Hippocampal formation (tissue), 2 donors: ENCODE measurements at regions not wholly inside any gene's neighbourhood (a gene's known extent, or its start where the extent isn't known, plus 50 kb on each side); places are given as distances from the start of the nearest gene placed in this dataset.
"Not testable (repeated sequence)": the region's sequence is repeated elsewhere in the genome, so short reads cannot be mapped to it uniquely, and the experiment has no call there.

Experiments
- DNase-seq, 2 donors: peaks; one replicate each; lab custom pipeline; 2025; lab: John Stamatoyannopoulos, UW

GRCh38 chr1:174105086-174105485 is 54.2 kb upstream of the RABGAP1L start:
- no peak for DNase-seq

- no peak for DNase-seq
Observed at GRCh38 chr1:174103766-174104165, 55.6 kb upstream of the RABGAP1L start.

GRCh38 chr1:174101976-174102375 is 57.3 kb upstream of the RABGAP1L start:
- DNase-seq, result not testable (repeated sequence)

GRCh38 chr1:174097426-174097825 is 61.9 kb upstream of the RABGAP1L start:
- DNase-seq, result no peak

GRCh38 chr1:174093789-174094188 is 65.5 kb upstream of the RABGAP1L start:
- DNase-seq, result not testable (repeated sequence)

GRCh38 chr1:174090471-174090870 is 68.3 kb upstream of the RC3H1 start:
- DNase-seq, result no peak

GRCh38 chr1:174080819-174081218 is 58.7 kb upstream of the RC3H1 start:
- no peak for DNase-seq

- DNase-seq, result no peak
Observed at GRCh38 chr1:174079796-174080195, 57.6 kb upstream of the RC3H1 start.

- DNase-seq, result not testable (repeated sequence)
Observed at GRCh38 chr1:174078916-174079315, 56.8 kb upstream of the RC3H1 start.

- DNase-seq, result no peak
Observed at GRCh38 chr1:174077749-174078490, 55.8 kb upstream of the RC3H1 start.

- no peak for DNase-seq
Observed at GRCh38 chr1:174075245-174075692, 53.1 kb upstream of the RC3H1 start.

GRCh38 chr1:174074757-174075156 is 52.6 kb upstream of the RC3H1 start:
- DNase-seq, result peak in 1 of 2 donors; percentile 71

GRCh38 chr1:174072581-174072980 is 50.4 kb upstream of the RC3H1 start:
- no peak for DNase-seq
